NCI-H128 (cell line): ENCODE measurements at regions not wholly inside any gene's neighbourhood (a gene's known extent, or its start where the extent isn't known, plus 50 kb on each side); places are given as distances from the start of the nearest gene placed in this dataset.
A peak's percentile ranks its signal among the peaks of the same experiment; 100 is the strongest.
"Not testable (repeated sequence)": the region's sequence is repeated elsewhere in the genome, so short reads cannot be mapped to it uniquely, and the experiment has no call there.

Experiments
- DNase-seq: peaks from one replicate; lab custom pipeline; 2025; ENCODE audit not compliant: unreplicated experiment; lab: John Stamatoyannopoulos, UW

DNA sequence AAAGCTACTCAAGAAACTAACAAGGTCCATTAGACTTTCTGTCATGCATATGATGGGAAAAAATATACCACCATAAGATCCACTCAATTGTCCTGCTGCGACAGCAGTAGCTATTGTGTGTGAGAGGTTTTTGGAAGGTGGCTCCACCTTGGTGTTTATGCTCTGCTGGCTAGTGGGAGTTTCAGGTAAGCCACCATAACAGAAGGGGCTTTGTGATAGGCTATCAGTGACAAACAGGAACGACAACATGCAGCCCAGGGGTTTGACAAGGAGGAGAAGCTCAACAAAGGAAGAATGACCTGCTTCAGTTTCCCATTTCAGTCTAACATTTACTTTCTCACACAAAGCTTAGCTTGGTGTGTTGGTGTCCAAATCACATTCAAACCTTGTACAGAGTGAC lies 182.6 kb downstream of the ATOH1 start:
- no peak for DNase-seq

GRCh38 chr4:94014484-94015136 lies 186.1 kb downstream of the ATOH1 start:
- DNase-seq: no peak

DNA sequence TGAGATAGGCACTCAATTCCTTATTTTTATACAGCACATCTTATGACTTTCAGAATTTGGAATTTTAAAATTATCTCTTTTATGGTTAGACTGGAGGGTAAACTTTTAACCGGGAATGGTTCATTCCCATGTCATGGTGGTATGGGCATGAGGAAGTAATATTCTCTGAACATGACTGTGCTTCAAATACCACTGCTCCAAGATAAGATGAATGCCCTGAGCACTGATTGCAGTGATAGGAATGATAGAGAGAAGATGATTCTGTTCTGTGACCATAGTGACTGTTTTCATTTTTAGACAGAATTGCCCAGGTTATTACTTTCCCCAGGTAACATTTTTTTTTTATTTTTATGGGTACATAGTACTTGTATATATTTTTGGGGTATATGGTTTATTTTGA lies 187.4 kb downstream of the ATOH1 start:
- no peak for DNase-seq

- DNase-seq: no peak
Measured at GRCh38 chr4:94032754-94033153, 174.9 kb upstream of the SMARCAD1 start.

- DNase-seq: no peak
Measured at GRCh38 chr4:94036964-94037363, 170.7 kb upstream of the SMARCAD1 start.

GRCh38 chr4:94038195-94038594 lies 169.5 kb upstream of the SMARCAD1 start:
- DNase-seq: peak; percentile 1

- DNase-seq: no peak
Measured at GRCh38 chr4:94039226-94039625, 168.4 kb upstream of the SMARCAD1 start.

DNA sequence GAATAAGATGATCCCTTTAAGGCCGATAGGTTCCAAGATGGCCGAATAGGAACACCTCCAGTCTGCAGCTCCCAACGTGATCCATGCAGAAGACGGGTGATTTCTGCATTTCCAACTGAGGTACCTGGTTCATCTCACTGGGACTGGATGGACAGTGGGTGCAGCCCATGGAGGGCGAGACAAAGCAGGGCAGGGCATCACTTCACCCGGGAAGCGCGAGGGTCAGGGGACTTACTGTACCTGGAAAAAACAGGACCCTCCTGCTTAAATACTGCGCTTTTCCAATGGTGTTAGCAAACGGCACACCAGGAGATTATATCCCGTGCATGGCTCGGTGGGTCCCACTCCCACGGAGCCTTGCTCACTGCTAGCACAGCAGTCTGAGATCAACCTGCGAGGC lies 163.2 kb upstream of the SMARCAD1 start:
- DNase-seq: not testable (repeated sequence)

GRCh38 chr4:94063084-94063483 lies 144.6 kb upstream of the SMARCAD1 start:
- DNase-seq: no peak

- no peak for DNase-seq
Measured at GRCh38 chr4:94068753-94069719, 138.6 kb upstream of the SMARCAD1 start.

- DNase-seq: no peak
Measured at GRCh38 chr4:94076498-94076897, 131.2 kb upstream of the SMARCAD1 start.

DNA sequence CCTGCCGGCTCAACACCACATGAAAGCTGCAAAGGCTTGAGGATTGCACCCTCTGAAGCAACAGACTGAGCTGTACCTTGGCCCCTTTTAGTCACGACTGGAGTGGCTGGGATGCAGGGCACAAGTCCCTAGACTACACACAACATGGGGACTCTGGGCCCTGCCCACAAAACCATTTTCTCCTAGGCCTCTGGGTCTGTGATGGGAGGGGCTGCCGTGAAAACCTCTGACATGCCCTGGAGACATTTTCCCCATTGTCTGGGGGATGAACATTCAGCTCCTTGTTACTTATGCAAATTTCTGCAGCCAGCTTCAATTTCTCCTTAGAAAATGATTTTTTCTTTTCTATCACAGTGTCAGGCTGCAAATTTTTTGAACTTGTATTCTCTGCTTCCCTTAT lies 123.5 kb upstream of the SMARCAD1 start:
- no peak for DNase-seq

DNA sequence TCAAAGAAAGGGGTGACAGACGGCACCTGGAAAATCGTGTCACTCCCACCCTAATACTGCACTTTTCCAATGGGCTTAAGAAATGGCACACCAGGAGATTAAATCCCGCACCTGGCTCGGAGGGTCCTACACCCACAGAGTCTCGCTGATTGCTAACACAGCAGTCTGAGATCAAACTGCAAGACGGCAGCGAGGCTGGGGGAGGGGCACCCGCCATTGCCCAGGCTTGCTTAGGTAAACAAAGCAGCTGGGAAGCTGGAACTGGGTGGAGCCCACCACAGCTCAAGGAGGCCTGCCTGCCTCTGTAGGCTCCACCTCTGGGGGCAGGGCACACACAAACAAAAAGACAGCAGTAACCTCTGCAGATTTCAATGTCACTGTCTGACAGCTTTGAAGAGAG lies 108.5 kb upstream of the SMARCAD1 start:
- not testable (repeated sequence) for DNase-seq

GRCh38 chr4:94112644-94113043 lies 95.0 kb upstream of the SMARCAD1 start:
- no peak for DNase-seq

DNA sequence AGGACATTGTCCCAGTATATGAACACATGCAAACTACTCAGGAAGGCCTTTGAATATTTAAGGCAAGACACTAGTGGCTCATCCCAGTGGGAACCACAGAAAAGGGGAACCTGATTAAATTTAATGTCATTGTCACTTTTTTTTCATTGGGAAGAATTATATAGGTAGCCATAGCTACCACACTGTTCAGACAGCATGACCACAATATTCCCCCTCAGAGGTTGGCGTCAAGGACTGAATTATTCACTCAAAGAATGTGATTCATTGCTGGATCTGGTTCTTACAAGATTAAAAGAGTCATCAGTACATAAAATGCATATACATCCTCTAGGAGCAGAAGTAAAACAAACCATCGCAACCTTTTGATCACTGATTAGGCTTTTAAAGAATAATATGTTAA lies 92.0 kb upstream of the SMARCAD1 start:
- DNase-seq: no peak

DNA sequence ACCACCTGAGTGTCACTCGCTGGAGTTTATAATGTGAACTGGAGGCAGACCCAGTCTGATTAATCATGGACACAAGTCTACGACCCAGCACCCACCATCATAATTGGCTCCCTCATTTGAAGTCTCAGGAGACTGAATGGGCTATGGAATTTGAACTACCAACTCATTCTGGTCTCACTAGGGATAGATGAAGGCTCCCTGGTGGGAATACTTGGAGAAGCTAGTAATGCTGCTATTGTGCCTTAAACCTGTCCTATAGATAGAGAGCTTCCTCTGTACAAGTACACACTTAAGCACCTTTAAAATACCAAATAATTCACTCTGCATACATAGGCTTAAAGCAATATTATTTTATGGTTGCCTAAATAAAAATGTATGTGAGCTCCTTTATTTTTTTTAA lies 90.8 kb upstream of the SMARCAD1 start:
- DNase-seq: no peak

DNA sequence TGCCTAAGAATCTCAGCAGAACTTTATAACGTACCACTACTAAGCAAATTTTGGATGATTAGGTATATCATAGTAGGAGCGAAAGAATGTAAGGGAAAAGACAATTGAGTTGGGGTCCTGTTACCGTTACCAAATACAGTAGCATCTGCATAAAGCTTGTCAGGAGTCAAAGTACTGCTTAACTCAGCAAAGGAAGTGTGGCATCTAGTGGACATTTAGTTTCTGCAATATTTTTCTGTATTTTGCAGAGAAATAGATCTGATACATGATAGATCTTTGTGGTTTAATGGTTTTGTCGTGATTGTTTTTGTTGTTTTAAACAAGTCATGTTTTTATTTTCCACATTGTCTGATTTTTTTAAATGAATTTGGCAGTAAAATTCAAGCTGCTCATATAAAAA lies 81.0 kb upstream of the SMARCAD1 start:
- no peak for DNase-seq

DNA sequence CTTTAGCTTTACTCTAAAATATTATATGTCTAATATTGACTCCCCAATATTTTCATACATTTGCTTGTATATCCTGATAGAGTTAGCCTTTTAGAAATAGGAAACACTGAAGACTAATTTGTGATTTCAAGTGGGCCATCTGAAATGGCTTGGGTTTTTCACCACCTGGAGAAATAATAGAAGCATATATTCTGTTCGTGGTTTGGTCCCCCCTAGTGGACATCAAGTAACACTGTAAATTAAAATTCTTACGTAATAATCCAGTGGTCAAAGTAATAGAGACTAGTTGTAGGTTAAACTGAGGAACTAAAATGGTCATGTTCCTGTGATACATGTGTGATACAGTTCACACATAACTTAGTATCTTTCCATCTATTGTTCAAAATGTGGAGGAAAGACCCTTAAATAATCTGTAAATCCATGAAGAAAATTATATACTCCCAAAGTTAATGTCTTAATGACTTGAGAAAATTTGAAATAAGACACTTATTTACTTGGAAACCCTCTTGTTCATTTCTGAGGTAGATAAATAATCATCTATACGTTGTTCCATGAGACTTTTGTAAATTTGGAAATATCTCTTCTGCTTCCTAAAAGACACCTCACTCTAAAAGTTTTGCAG lies 79.8 kb upstream of the SMARCAD1 start:
- no peak for DNase-seq

GRCh38 chr4:94131212-94131611 lies 76.5 kb upstream of the SMARCAD1 start:
- no peak for DNase-seq

DNA sequence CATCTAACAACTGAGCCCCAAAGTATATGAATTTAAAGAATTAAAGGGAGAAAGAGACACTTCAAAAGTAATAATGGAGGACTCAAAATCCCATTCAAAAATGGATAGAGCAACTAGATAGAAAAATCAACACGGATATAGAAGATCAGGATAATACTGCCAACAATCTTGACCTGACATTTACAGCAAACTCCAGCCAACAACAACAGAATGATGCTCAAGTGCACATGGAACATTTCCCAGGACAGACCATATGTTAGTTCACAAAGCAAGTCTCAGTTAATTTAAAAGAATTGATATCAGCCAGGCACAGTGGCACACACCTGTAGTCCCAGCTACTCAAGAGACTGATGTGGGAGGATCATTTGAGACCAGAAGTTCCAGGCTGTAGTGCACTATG lies 72.0 kb upstream of the SMARCAD1 start:
- no peak for DNase-seq

DNA sequence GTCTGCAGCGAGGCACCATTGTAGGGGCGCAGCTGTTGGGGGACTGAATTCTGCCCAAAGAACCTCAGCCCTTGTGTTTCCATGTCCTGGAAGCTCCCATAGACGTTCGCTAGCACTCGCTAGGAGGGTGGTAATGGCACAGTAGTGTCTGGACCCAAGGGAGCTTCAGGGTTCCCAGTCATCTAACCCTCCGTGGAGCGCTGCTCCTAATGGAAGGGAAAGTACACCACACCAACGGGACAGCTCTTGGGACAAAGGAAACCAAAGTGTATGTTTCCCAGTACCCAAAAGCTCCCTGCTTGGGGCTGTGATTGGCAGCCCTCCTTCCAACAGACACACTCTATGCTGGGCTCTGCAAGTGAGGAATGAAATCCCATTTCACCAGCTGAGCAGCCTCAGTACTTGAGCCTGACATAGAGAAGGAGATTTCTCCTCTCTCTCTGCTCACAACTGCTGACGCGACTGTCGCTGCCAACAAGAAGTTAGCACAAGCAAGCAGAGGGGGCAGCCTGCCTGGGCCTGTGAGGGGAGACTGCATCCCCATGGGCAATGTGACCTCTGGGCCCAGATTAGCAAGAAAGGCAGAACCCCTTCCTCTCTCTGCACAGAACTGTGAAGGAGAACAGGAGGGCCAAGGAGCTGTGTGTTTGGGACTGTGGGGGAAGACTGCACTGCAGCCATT lies 67.6 kb upstream of the SMARCAD1 start:
- DNase-seq: no peak
